ENCODE measurements at regions not wholly inside any gene's neighbourhood (a gene's known extent, or its start where the extent isn't known, plus 50 kb on each side); places are given as distances from the start of the nearest gene placed in this dataset.

DNA sequence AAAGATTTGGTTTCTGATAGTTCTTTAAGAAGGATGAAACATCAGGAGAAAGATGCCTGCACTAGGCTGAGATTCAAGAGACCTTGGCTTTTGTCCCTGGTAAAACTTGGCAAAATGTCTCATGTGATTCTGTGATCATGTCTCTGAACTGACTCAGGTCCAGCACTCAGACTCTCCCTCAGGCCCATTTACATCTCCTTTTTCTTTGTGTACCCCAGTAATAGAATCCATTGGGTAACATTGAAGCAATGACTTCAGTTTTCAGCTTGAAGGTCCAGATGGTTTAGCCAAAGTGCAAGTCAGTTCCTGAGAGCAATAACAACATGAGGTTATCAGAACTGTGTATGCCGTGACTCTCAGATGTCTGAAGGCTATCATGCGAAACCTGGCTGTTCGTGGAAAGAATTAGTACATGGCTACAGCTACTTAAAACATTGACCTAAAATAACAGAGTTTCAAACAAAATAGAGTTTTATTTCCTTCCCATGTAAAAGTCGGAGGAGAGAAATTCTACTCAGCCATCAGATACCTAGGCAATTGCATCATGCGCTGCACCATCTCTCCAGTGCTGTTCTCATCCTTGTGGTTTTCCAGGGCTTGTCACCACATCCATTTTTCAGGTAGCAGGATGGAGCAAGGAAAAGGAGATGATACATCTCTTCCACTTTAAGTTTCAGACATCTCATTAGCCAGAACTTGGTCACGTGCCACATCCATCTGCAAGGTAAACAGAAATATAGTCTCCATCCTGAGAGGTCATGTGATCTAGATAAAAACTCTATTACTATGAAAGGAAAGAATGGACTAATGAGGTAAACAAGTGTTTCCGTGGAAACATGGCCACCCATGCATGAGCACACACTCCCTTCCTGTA, 117.3 kb downstream of the POSTN start:
- no peaks in the 10 kb centered on the region for H3K36me3 ChIP-seq (ENCODE audit: low read depth)
- H3K9ac ChIP-seq, result no peak overlapping the region
- no peak for TF ChIP-seq EZH2 (IDR thresholded peaks at IDR 0.05; ENCODE audit: insufficient read depth, poor library complexity, severe bottlenecking)
- no peak for TF ChIP-seq EZH2phosphoT487 (IDR thresholded peaks at IDR 0.05; ENCODE audit: insufficient read depth, low read depth)
- H3K4me2 ChIP-seq (ENCODE audit: unreplicated experiment), result peak overlapping the region; percentile 5
- H3K4me1 ChIP-seq (ENCODE audit: insufficient read depth), result peaks cover 58% of the 10 kb centered on the region
- H4K20me1 ChIP-seq (ENCODE audit: insufficient read depth), result no peaks in the 10 kb centered on the region
- 83 to 85% methylated on average over 7 of the region's 7 CpGs for WGBS, 2 experiments (ENCODE audit: low coverage in 1 of 2, low lambda C conversion rate in 2 of 2, missing lambda C conversion rate in 2 of 2)
- H3K27me3 ChIP-seq (replicated peaks; ENCODE audit: insufficient read depth), result no peaks in the 10 kb centered on the region
- H2AFZ ChIP-seq, result 0 out of 2 replicates have a peak overlapping the region, but pooled peaks have one; percentile 11
- H3K9me3 ChIP-seq (ENCODE audit: low read depth), result no peaks in the 10 kb centered on the region
- no peaks in the 10 kb centered on the region for H3K9me2 ChIP-seq (ENCODE audit: insufficient read depth)
- no peak overlapping the region for H3K4me3 ChIP-seq
- DNase-seq, result peak; percentile 50
- in situ Hi-C loops (cut with MboI), result no loop called here
- H3F3A ChIP-seq (ENCODE audit: insufficient read depth), result peaks cover 50% of the 10 kb centered on the region
- no peaks in the 10 kb centered on the region for H3K79me2 ChIP-seq (ENCODE audit: insufficient read depth)
- H3K27ac ChIP-seq, result peak overlapping the region; percentile 31

DNA sequence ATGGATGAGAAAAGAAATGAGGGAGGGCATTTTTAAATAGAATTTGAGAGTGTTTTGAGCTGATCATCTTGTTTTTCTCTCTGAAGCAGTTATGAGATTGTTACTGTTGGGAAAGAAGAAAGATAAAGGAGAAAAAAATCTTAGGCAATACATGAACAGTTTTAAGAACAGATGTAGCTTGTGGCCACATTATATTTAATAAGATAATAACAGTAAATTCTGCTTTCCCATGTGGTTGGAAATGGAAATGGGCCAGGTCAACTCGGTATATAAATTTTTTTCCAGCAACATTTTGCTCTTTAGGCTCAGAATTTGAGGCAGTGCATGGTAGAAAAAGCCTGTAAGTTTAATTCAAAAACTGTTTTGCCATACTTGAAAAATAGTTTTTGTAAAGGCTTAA, 118.7 kb downstream of the POSTN start:
- TF ChIP-seq EZH2 (IDR thresholded peaks at IDR 0.05; ENCODE audit: insufficient read depth, poor library complexity, severe bottlenecking) (no peak), EZH2phosphoT487 (IDR thresholded peaks at IDR 0.05; ENCODE audit: insufficient read depth, low read depth) (no peak)
- 16% methylated on average over 1 of the region's 1 CpG for WGBS, 2 experiments (ENCODE audit: low coverage in 1 of 2, low lambda C conversion rate in 2 of 2, missing lambda C conversion rate in 2 of 2)
- DNase-seq, result no peak
- Histone ChIP-seq H3K36me3 (ENCODE audit: low read depth) (no peaks in the 10 kb centered on the region), H3K9ac (no peak overlapping the region), H3K4me3 (no peak overlapping the region), H3F3A (ENCODE audit: insufficient read depth) (peaks cover 44% of the 10 kb centered on the region), H3K27me3 (replicated peaks; ENCODE audit: insufficient read depth) (no peaks in the 10 kb centered on the region), H4K20me1 (ENCODE audit: insufficient read depth) (no peaks in the 10 kb centered on the region), H3K9me3 (ENCODE audit: low read depth) (no peaks in the 10 kb centered on the region), H3K79me2 (ENCODE audit: insufficient read depth) (no peaks in the 10 kb centered on the region), H3K27ac (no peak overlapping the region), H3K4me2 (ENCODE audit: unreplicated experiment) (no peak overlapping the region), H3K9me2 (ENCODE audit: insufficient read depth) (no peaks in the 10 kb centered on the region), H3K4me1 (ENCODE audit: insufficient read depth) (peaks cover 58% of the 10 kb centered on the region), H2AFZ (peak overlapping the region; percentile 4; the same call in 1 of the 2 replicates)
- in situ Hi-C loops (cut with MboI), result no loop called here

DNA sequence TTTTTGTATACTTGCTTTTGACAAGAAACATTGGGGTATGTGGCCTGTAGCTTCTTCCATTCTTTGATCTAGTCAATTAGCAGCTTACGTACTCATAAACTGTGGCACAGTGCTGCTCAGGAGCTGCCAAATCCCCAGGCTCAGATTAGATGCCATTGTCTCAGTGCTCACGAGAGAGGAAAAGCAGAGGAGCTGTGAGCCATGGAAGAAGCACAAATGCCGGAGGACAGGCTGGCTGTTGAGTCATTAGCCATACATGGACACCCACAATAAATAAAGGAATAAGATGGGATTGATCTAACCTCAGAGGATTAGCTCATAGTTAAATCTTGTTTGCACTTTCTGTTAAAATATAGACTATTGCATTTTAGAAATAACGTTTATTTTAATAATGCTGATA, 121.7 kb downstream of the POSTN start:
- H4K20me1 ChIP-seq (ENCODE audit: insufficient read depth), result no peaks in the 10 kb centered on the region
- peak overlapping the region; percentile 18; the same call in 1 of the 2 replicates for H3K9ac ChIP-seq
- no peak for TF ChIP-seq EZH2phosphoT487 (IDR thresholded peaks at IDR 0.05; ENCODE audit: insufficient read depth, low read depth)
- no peak for TF ChIP-seq EZH2 (IDR thresholded peaks at IDR 0.05; ENCODE audit: insufficient read depth, poor library complexity, severe bottlenecking)
- H3K36me3 ChIP-seq (ENCODE audit: low read depth), result no peaks in the 10 kb centered on the region
- peak; percentile 77 for DNase-seq
- in situ Hi-C loops (cut with MboI), result no loop called here
- no peaks in the 10 kb centered on the region for H3K27me3 ChIP-seq (replicated peaks; ENCODE audit: insufficient read depth)
- H3K27ac ChIP-seq, result peak overlapping the region; percentile 58
- H3K4me2 ChIP-seq (ENCODE audit: unreplicated experiment), result peak overlapping the region; percentile 39
- H3F3A ChIP-seq (ENCODE audit: insufficient read depth), result peaks cover 28% of the 10 kb centered on the region
- H3K9me2 ChIP-seq (ENCODE audit: insufficient read depth), result no peaks in the 10 kb centered on the region
- H2AFZ ChIP-seq, result peak overlapping the region; percentile 71
- H3K4me3 ChIP-seq, result peak overlapping the region; percentile 8; the same call in 1 of the 2 replicates
- 27 to 30% methylated on average over 4 of the region's 4 CpGs for WGBS, 2 experiments (ENCODE audit: low coverage in 1 of 2, low lambda C conversion rate in 2 of 2, missing lambda C conversion rate in 2 of 2)
- H3K79me2 ChIP-seq (ENCODE audit: insufficient read depth), result no peaks in the 10 kb centered on the region
- H3K4me1 ChIP-seq (ENCODE audit: insufficient read depth), result peaks cover 41% of the 10 kb centered on the region
- H3K9me3 ChIP-seq (ENCODE audit: low read depth), result no peaks in the 10 kb centered on the region

DNA sequence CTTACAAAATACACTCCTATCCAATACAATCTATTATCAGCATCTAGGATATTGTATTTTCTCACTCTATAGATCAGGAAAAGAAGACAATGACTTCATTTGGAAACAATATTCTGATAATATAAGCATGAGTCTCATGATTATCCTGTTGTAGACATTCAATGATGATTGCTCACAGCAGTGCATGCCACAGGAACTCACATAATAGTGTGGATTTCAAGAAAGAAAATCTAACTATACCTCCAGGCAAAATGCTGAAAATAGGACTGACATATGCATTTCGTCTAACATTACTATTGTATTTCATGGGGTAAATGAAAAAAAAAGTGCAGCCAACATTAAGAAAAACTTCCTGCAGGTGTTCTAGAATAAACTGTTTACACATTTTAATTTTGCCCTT, 122.6 kb downstream of the POSTN start:
- in situ Hi-C loops (cut with MboI), result no loop called here
- Histone ChIP-seq H2AFZ (no peak overlapping the region), H3K9ac (no peak overlapping the region), H3K9me3 (ENCODE audit: low read depth) (no peaks in the 10 kb centered on the region), H3F3A (ENCODE audit: insufficient read depth) (peaks cover 19% of the 10 kb centered on the region), H3K4me2 (ENCODE audit: unreplicated experiment) (peak overlapping the region; percentile 39), H3K36me3 (ENCODE audit: low read depth) (no peaks in the 10 kb centered on the region), H3K4me1 (ENCODE audit: insufficient read depth) (peaks cover 32% of the 10 kb centered on the region), H3K27me3 (replicated peaks; ENCODE audit: insufficient read depth) (no peaks in the 10 kb centered on the region), H3K4me3 (no peak overlapping the region), H3K9me2 (ENCODE audit: insufficient read depth) (no peaks in the 10 kb centered on the region), H3K27ac (peak overlapping the region; percentile 58), H4K20me1 (ENCODE audit: insufficient read depth) (no peaks in the 10 kb centered on the region), H3K79me2 (ENCODE audit: insufficient read depth) (no peaks in the 10 kb centered on the region)
- 34 to 48% methylated on average over 1 of the region's 1 CpG for WGBS, 2 experiments (ENCODE audit: low coverage in 1 of 2, low lambda C conversion rate in 2 of 2, missing lambda C conversion rate in 2 of 2)
- no peak for TF ChIP-seq EZH2 (IDR thresholded peaks at IDR 0.05; ENCODE audit: insufficient read depth, poor library complexity, severe bottlenecking)
- TF ChIP-seq EZH2phosphoT487 (IDR thresholded peaks at IDR 0.05; ENCODE audit: insufficient read depth, low read depth), result no peak
- DNase-seq, result peak; percentile 74
